GM12874 (cell line): ENCODE measurements at regions not wholly inside any gene's neighbourhood (a gene's known extent, or its start where the extent isn't known, plus 50 kb on each side); places are given as distances from the start of the nearest gene placed in this dataset.

ENCODE experiments used
- TF ChIP-seq, protein P1 (sequence below): IDR thresholded peaks from 2 replicates; pipeline ENCODE4 v1.5.1; 2011; ENCODE audit warnings: low read depth, mild to moderate bottlenecking, control low read depth, low read length, moderate library complexity; ENCODE audit not compliant: insufficient read depth

DNA sequence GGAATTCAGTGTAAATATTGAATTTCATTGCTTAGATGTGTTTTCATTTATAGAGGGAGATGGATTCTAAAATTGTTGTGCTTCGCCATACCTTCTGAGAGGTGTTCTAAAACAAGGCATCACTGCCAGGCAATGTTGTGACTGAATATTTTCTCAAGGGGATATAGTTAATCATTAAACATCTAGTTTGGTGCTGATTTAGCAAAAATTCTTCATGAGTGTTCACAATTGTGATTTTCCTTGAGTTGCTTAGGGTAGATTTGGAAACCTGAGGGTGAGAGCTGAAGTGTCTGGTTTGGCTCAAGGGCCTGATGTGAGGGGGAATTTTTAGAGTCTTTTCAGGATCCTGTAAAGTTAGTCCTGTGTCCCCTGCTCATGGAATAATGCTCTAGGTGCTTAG lies 104.5 kb downstream of the MAT2B start:
- TF ChIP-seq, protein P1, sequence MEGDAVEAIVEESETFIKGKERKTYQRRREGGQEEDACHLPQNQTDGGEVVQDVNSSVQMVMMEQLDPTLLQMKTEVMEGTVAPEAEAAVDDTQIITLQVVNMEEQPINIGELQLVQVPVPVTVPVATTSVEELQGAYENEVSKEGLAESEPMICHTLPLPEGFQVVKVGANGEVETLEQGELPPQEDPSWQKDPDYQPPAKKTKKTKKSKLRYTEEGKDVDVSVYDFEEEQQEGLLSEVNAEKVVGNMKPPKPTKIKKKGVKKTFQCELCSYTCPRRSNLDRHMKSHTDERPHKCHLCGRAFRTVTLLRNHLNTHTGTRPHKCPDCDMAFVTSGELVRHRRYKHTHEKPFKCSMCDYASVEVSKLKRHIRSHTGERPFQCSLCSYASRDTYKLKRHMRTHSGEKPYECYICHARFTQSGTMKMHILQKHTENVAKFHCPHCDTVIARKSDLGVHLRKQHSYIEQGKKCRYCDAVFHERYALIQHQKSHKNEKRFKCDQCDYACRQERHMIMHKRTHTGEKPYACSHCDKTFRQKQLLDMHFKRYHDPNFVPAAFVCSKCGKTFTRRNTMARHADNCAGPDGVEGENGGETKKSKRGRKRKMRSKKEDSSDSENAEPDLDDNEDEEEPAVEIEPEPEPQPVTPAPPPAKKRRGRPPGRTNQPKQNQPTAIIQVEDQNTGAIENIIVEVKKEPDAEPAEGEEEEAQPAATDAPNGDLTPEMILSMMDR: no peak

DNA sequence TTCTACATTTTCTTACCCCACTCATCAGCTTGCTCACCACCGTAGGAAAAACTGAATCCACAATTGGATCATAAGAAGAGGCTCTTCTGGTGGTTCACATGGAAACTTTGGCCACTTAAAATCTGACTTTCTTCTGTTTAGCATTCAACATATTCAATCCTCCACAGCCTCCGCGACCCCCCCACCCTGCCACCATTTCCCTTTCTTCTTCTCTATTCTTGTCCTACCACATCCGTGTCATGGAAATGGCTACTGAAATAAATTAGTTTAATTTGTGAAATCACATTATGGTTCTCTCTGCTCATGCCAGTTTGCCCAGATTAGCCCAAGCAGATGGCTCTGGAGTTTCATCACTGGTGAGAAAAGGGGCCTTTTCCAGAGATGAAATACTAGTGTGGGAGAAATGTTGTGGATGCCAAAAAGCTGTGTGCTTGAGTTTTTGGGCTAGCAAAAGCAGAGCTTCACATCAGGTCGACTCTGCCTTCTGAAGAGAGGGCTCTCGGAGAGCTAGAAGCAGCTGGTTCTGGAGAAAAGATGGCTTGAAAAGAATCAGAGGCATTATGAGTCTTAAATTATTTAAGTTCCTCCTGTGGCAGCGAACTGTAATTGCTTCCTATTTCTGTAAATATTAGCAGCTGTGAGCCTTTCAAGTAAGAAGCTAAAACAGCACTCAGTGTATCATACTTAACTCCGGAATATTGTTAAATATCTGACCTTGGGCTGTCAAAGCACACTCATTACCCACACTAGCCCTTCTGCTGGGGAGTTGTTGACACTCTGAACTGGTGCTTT lies 107.1 kb downstream of the MAT2B start:
- TF ChIP-seq, protein P1: no peak

DNA sequence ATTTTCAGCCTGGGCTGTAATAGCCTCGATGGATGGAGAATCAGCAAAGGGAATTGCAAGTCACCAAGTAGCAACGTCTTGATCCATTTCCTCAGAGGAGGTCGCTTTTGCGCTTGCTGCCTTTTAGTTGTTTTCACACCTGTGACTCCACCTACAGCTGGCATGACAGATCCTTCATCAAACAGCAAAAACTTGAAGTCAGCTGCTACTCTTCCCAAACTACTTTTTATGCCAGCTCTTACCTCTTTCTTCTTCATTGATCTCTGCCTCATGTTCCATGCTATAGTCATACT lies 107.7 kb downstream of the MAT2B start:
- TF ChIP-seq, protein P1: no peak

DNA sequence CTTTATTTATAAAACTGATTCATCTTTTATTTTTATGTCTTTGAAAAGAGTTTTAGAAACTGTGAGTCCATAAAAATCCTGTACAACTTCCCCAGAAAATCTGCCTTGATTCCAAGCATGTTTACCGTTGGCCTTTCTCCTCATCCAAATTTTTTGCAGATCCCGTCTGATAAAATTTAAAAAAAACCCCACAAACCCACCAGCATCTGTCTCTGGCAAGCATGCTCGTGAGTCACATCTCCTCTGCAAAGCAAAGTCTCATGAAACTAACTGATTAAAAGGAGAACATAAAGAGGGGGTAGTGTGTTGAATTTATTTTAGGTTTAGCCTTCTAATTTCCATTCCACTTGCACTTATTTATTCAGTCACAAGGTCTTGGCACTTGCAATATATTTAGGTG lies 109.4 kb downstream of the MAT2B start:
- TF ChIP-seq, protein P1: no peak

DNA sequence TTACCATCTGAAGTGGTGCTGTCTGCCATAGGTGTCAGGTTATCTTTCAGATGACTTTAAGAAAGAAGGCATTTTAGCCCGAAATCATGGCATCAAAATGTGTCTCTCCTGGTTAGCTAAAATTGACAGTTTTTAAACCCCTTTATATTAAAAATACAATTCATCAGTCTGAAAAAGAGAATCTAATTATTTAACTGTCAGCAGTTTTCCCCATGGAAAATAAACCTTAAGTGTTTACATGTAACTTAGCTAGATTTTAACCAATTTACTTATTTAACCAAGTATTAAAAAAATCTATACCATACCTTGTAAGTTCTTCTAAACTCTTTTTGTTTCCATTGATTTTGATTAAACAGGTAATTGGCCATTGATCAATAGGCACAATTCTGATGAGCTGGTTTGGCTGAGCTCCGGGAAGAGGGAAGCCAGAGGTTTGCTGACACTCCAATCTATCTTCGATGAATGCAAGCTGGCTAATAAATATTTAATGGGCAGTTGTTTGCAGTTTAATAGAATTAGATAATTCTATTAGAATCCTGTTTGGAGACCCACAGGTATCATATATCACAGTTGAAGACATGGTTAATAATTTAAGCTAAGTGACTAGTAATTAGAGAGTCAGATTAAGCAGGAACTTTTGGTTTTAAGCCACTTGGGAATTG lies 114.0 kb downstream of the MAT2B start:
- TF ChIP-seq, protein P1: no peak

DNA sequence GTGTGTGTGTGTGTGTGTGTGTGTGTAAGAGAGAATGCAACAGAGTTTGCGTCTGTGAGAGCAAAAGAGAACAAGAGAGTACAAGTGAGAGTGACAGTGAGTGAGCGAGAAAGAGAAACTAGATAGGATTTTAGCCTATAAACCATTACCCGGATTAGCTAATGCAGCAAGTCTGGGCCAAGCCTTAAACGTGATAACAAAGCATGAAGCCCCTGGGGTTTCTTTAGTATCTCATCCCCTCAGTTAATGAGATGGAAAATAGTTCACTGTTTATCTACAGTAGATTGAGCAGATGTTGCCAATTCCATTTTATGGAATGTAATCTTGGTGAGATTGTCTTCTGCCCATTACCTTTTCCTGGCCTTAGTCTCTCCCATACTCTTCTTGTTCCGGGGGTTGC lies 114.5 kb downstream of the MAT2B start:
- TF ChIP-seq, protein P1: no peak

DNA sequence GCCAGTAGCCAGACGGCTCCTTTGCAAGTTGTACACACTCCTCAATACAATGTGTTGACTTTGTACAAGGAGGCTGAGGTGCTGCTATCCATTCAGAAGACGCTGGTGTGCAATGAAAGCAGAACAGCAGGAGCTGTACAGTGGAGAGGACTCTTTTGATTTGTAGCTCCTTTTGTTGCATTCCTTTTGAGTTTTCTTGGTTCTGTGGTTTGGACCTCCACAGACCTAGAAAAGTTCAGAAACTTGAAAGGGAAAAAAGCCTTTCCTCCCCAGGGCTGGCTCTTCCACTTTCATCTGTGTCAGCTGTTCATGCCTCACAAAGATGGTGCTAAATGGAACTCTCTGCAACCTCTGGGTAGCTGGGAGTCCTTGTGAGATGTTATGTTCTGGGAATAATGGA lies 117.4 kb downstream of the MAT2B start:
- TF ChIP-seq, protein P1: no peak
